Gastrocnemius medialis (tissue), 4 donors: ENCODE measurements at regions not wholly inside any gene's neighbourhood (a gene's known extent, or its start where the extent isn't known, plus 50 kb on each side); places are given as distances from the start of the nearest gene placed in this dataset.

ENCODE experiments used
- ATAC-seq, 2 donors: fragments of 150-250 bp; one replicate each; pipeline ENCODE4 v1.9.1; 2016
- DNase-seq, 2 donors: peaks; one replicate each; pipeline ENCODE4 v3.0.0-alpha.2; 2019
- H3K27ac ChIP-seq, 4 donors: fragments of 200-600 bp; sonication (generic); 1 replicate in 1 of 4; 2 replicates in 3 of 4; pipeline ENCODE4 v1.5.1; 2016 to 2018; ENCODE audit warnings: mild to moderate bottlenecking in 2 of 4, moderate library complexity in 1 of 4
- H3K27me3 ChIP-seq, 3 donors: fragments of 200-600 bp; sonication (generic) in 2 of 3; 1 replicate in 1 of 3; 2 replicates in 2 of 3; pipeline versions ENCODE4 v1.5.1 to v1.6.0; 2016 to 2019; ENCODE audit warnings: mild to moderate bottlenecking in 1 of 3, moderate library complexity in 1 of 3
- H3K36me3 ChIP-seq, 2 donors: fragments of 200-600 bp; sonication (generic) in 1 of 2; one replicate each; pipeline ENCODE4 v1.5.1; 2017 to 2018
- H3K4me1 ChIP-seq, 2 donors: fragments of 200-600 bp; sonication (generic) in 1 of 2; one replicate each; pipeline ENCODE4 v1.5.1; 2016 to 2017; ENCODE audit warnings: mild to moderate bottlenecking in 2 of 2
- H3K4me3 ChIP-seq, 4 donors: fragments of 200-600 bp; sonication (generic) in 3 of 4; 1 replicate in 1 of 4; 2 replicates in 3 of 4; pipeline ENCODE4 v1.5.1; 2016 to 2019; ENCODE audit warnings: mild to moderate bottlenecking in 2 of 4
- H3K9me3 ChIP-seq, 3 donors: fragments of 200-600 bp; sonication (generic) in 2 of 3; 1 replicate in 1 of 3; 2 replicates in 2 of 3; pipeline ENCODE4 v1.5.1; 2016 to 2019
- POLR2A ChIP-seq, 2 donors: fragments of 450-650 bp; IDR thresholded peaks; one replicate each; pipeline ENCODE4 v1.6.1; 2017; ENCODE audit warnings: antibody characterized with exemption in 2 of 2, mild to moderate bottlenecking in 2 of 2, moderate library complexity in 2 of 2
- in situ Hi-C, 4 donors: fragments of 200-750 bp; cut with MboI; loops; one replicate each; pipeline versions ENCODE4 v1.15.0 to v1.8.0; 2017; ENCODE audit warnings: low sequenced_read_pairs in 4 of 4
- intact Hi-C: fragments of 100-400 bp; cut with DNase I; formaldehyde crosslinking; loops from one replicate; pipeline ENCODE4 v1.15.1; 2023; ENCODE audit warnings: low total_unique reads
- TF ChIP-seq, protein P1 (sequence below), 5 experiments: fragments of 450-650 bp in 3 of 5; fragments of 200-600 bp in 2 of 5; sonication (generic) in 2 of 5; IDR thresholded peaks in 4 of 5; conservative IDR thresholded peaks in 1 of 5; 1 replicate in 4 of 5; 2 replicates in 1 of 5; pipeline ENCODE4 v1.5.1; 2016 to 2019; ENCODE audit warnings: antibody characterized with exemption in 5 of 5, mild to moderate bottlenecking in 3 of 5, moderate library complexity in 3 of 5

- H3K36me3 ChIP-seq: no peaks in the 10 kb centered on the region
- in situ Hi-C loops (loop anchor here in 2 of 4 donors (10.0 to 25.0 kb wide), 2 partner anchors 53 to 190 kb away; partner anchors contain the start of gene BCR (in 2 of the 2)), intact Hi-C loops (no loop called here)
- ATAC-seq: no peak
- no peaks in the 10 kb centered on the region for H3K4me1 ChIP-seq
- H3K27me3 ChIP-seq: no peaks in the 10 kb centered on the region
- no peak overlapping the region for H3K4me3 ChIP-seq
- TF ChIP-seq, protein P1, sequence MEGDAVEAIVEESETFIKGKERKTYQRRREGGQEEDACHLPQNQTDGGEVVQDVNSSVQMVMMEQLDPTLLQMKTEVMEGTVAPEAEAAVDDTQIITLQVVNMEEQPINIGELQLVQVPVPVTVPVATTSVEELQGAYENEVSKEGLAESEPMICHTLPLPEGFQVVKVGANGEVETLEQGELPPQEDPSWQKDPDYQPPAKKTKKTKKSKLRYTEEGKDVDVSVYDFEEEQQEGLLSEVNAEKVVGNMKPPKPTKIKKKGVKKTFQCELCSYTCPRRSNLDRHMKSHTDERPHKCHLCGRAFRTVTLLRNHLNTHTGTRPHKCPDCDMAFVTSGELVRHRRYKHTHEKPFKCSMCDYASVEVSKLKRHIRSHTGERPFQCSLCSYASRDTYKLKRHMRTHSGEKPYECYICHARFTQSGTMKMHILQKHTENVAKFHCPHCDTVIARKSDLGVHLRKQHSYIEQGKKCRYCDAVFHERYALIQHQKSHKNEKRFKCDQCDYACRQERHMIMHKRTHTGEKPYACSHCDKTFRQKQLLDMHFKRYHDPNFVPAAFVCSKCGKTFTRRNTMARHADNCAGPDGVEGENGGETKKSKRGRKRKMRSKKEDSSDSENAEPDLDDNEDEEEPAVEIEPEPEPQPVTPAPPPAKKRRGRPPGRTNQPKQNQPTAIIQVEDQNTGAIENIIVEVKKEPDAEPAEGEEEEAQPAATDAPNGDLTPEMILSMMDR (IDR thresholded peaks at IDR 0.05 in 4 of 5, conservative IDR thresholded peaks at IDR 0.05 in 1 of 5): no peak
- H3K9me3 ChIP-seq: no peaks in the 10 kb centered on the region
- DNase-seq: no peak
- no peak overlapping the region for H3K27ac ChIP-seq
Observed at GRCh38 chr22:23377767-23378166, 197.5 kb downstream of the BCR start.

DNA sequence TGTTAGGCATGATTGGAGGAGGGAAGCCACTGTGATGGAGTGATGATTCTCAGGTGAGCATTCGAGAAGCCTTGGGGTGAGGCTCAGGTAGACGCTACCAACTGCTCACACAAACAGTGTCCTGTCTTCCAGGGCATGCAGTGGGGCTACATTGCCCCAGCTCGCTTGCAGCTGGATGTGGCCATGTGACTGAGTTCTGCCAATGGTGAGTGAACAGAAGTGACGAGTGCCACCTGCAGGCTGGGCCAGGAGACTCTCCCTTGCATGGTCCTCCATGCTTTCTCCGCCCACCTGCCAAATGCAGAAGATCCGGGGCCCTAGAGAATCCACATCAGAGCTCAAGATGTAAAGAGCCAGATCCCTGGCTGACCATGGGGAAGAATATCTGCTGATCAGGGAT lies 195.9 kb downstream of the BCR start:
- TF ChIP-seq, protein P1 (IDR thresholded peaks at IDR 0.05 in 4 of 5, conservative IDR thresholded peaks at IDR 0.05 in 1 of 5): no peak
- no peak for TF ChIP-seq POLR2A (IDR thresholded peaks at IDR 0.05)
- Histone ChIP-seq H3K9me3 (no peaks in the 10 kb centered on the region), H3K27me3 (peaks cover 0 to 4% (median 4%) of the 10 kb centered on the region in 3 donors), H3K4me3 (no peak overlapping the region), H3K4me1 (no peaks in the 10 kb centered on the region), H3K27ac (no peak overlapping the region), H3K36me3 (no peaks in the 10 kb centered on the region)
- no peak for ATAC-seq
- intact Hi-C loops: no loop called here
- in situ Hi-C loops: loop anchor here in 2 of 4 donors (10.0 to 25.0 kb wide), 2 partner anchors 51 to 189 kb away; partner anchors contain the start of gene BCR (in 2 of the 2)
- no peak for DNase-seq

- Histone ChIP-seq H3K4me3 (no peak overlapping the region), H3K9me3 (no peaks in the 10 kb centered on the region), H3K27me3 (peaks cover 0 to 4% (median 4%) of the 10 kb centered on the region in 3 donors), H3K27ac (no peak overlapping the region), H3K4me1 (no peaks in the 10 kb centered on the region), H3K36me3 (no peaks in the 10 kb centered on the region)
- in situ Hi-C loops (loop anchor here in 2 of 4 donors (10.0 to 25.0 kb wide), 2 partner anchors 50 to 188 kb away; partner anchors contain the start of gene BCR (in 2 of the 2)), intact Hi-C loops (no loop called here)
- TF ChIP-seq, protein P1 (IDR thresholded peaks at IDR 0.05 in 4 of 5, conservative IDR thresholded peaks at IDR 0.05 in 1 of 5): no peak
- no peak for TF ChIP-seq POLR2A (IDR thresholded peaks at IDR 0.05)
- ATAC-seq (no peak), DNase-seq (no peak)
Observed at GRCh38 chr22:23375031-23375827, 194.9 kb downstream of the BCR start.

DNA sequence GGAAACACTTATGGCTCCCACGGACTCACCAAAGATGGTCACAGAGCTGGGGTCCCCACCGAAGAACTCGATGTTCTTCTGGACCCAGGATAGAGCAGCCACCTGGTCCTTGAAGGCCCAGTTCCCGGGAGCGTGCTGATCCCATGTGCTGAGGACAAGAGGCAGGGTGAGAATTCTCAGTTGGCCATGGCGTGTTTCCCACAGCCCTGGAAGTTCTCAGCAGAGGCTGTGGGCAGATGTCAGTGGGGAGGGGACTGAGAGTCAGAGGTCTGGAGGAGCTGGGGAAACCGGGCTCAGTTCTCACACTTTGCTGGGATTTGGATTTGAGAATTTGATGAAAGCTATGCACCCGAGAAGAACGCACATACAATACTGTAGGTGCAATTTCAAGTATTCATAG lies 193.3 kb downstream of the BCR start:
- in situ Hi-C loops: loop anchor here in 1 of 4 donors (10.0 kb wide), 1 partner anchor 49 kb away; no protein-coding TSS in a partner anchor
- H3K9me3 ChIP-seq: no peaks in the 10 kb centered on the region
- no peak for ATAC-seq
- H3K27ac ChIP-seq: no peak overlapping the region
- peaks cover 0 to 8% (median 7%) of the 10 kb centered on the region in 3 donors for H3K27me3 ChIP-seq
- TF ChIP-seq POLR2A (IDR thresholded peaks at IDR 0.05): no peak
- TF ChIP-seq, protein P1 (IDR thresholded peaks at IDR 0.05 in 4 of 5, conservative IDR thresholded peaks at IDR 0.05 in 1 of 5): no peak
- no peaks in the 10 kb centered on the region for H3K4me1 ChIP-seq
- H3K36me3 ChIP-seq: no peaks in the 10 kb centered on the region
- intact Hi-C loops: no loop called here
- no peak overlapping the region for H3K4me3 ChIP-seq
- no peak for DNase-seq
